H9 (cell line): ENCODE measurements at regions not wholly inside any gene's neighbourhood (a gene's known extent, or its start where the extent isn't known, plus 50 kb on each side); places are given as distances from the start of the nearest gene placed in this dataset.
A peak's percentile ranks its signal among the peaks of the same experiment; 100 is the strongest.

ENCODE experiments used
- DNase-seq: peaks from one replicate; pipeline ENCODE4 v3.0.0-alpha.2; 2017
- H2AFZ ChIP-seq: one replicate; pipeline ENCODE4 v1.6.1; 2013; ENCODE audit warnings: mild to moderate bottlenecking, low read length, control low read depth, moderate library complexity
- H2AK5ac ChIP-seq: 2 replicates; pipeline ENCODE4 v1.6.1; 2013; ENCODE audit warnings: low read length, control low read depth, mixed read lengths; ENCODE audit not compliant: insufficient read length
- H2BK120ac ChIP-seq: one replicate; pipeline ENCODE4 v1.6.1; 2013; ENCODE audit warnings: low read depth, mild to moderate bottlenecking, low read length, control low read depth, inconsistent platforms; ENCODE audit not compliant: poor library complexity, severe bottlenecking
- H2BK12ac ChIP-seq: 2 replicates; pipeline ENCODE4 v1.6.1; 2013; ENCODE audit warnings: low read length, control low read depth, mixed read lengths, low read depth; ENCODE audit not compliant: insufficient read length
- H2BK15ac ChIP-seq: 2 replicates; pipeline ENCODE4 v1.6.1; 2013; ENCODE audit warnings: low read depth, low read length, control low read depth
- H2BK20ac ChIP-seq: one replicate; pipeline ENCODE4 v1.6.1; 2013; ENCODE audit warnings: low read depth, mild to moderate bottlenecking, low read length, control low read depth, inconsistent platforms; ENCODE audit not compliant: poor library complexity, severe bottlenecking
- H2BK5ac ChIP-seq: 2 replicates; pipeline ENCODE4 v1.6.1; 2013; ENCODE audit warnings: low read length, control low read depth, mixed read lengths; ENCODE audit not compliant: insufficient read length
- H3K14ac ChIP-seq: 2 replicates; pipeline ENCODE4 v1.6.1; 2013; ENCODE audit warnings: low read length, control low read depth; ENCODE audit not compliant: insufficient read depth
- H3K18ac ChIP-seq: 2 replicates; pipeline ENCODE4 v1.6.1; 2013; ENCODE audit warnings: low read depth, mild to moderate bottlenecking, mixed read lengths, low read length, control low read depth; ENCODE audit not compliant: insufficient read length
- H3K23ac ChIP-seq: 2 replicates; pipeline ENCODE4 v1.6.1; 2013; ENCODE audit warnings: low read length, control low read depth, mixed read lengths, low read depth; ENCODE audit not compliant: insufficient read length
- H3K23me2 ChIP-seq: 2 replicates; pipeline ENCODE4 v1.6.1; 2013; ENCODE audit warnings: low read depth, mild to moderate bottlenecking, mixed read lengths, low read length, control low read depth; ENCODE audit not compliant: insufficient read length, poor library complexity, severe bottlenecking
- H3K27ac ChIP-seq: 2 replicates; pipeline ENCODE4 v1.5.1; 2013; ENCODE audit warnings: low read length, control low read depth, mixed read lengths, low read depth; ENCODE audit not compliant: insufficient read length
- H3K27me3 ChIP-seq: 2 replicates; pipeline ENCODE4 v1.6.1; 2013; ENCODE audit warnings: low read length, control low read depth, inconsistent platforms; ENCODE audit not compliant: insufficient read depth
- H3K4ac ChIP-seq: 2 replicates; pipeline ENCODE4 v1.6.1; 2013; ENCODE audit warnings: low read depth, mild to moderate bottlenecking, control low read depth, inconsistent platforms, low read length, moderate library complexity
- H3K4me1 ChIP-seq: 2 replicates; pipeline ENCODE4 v1.6.1; 2013; ENCODE audit warnings: low read length, control low read depth, inconsistent platforms; ENCODE audit not compliant: insufficient read depth
- H3K4me2 ChIP-seq: 2 replicates; pipeline ENCODE4 v1.6.1; 2013; ENCODE audit warnings: low read length, control low read depth, mixed read lengths; ENCODE audit not compliant: insufficient read length, insufficient read depth
- H3K56ac ChIP-seq: 2 replicates; pipeline ENCODE4 v1.6.1; 2013; ENCODE audit warnings: low read depth, mild to moderate bottlenecking, mixed read lengths, low read length, control low read depth; ENCODE audit not compliant: insufficient read length
- H3K79me1 ChIP-seq: 2 replicates; pipeline ENCODE4 v1.6.1; 2013; ENCODE audit warnings: low read depth, mild to moderate bottlenecking, moderate library complexity, low read length, control low read depth, inconsistent platforms; ENCODE audit not compliant: insufficient read depth, poor library complexity, severe bottlenecking
- H3K79me2 ChIP-seq: 2 replicates; pipeline ENCODE4 v1.6.1; 2013; ENCODE audit warnings: low read length, control low read depth, inconsistent platforms; ENCODE audit not compliant: insufficient read depth
- H3K9ac ChIP-seq: 2 replicates; pipeline ENCODE4 v1.6.1; 2013; ENCODE audit warnings: low read length, control low read depth, mixed read lengths; ENCODE audit not compliant: insufficient read length; ENCODE audit errors: extremely low read depth
- H3K9me3 ChIP-seq: one replicate; pipeline ENCODE4 v1.6.1; 2013; ENCODE audit warnings: low read depth, low read length, inconsistent platforms; ENCODE audit not compliant: control insufficient read depth
- H3T11ph ChIP-seq: one replicate; pipeline ENCODE4 v1.6.1; 2013; ENCODE audit warnings: mild to moderate bottlenecking, low read length, control low read depth, inconsistent platforms
- H4K20me1 ChIP-seq: one replicate; pipeline ENCODE4 v1.6.1; 2013; ENCODE audit not compliant: control insufficient read depth, insufficient read length, insufficient read depth
- H4K5ac ChIP-seq: 2 replicates; pipeline ENCODE4 v1.6.1; 2013; ENCODE audit warnings: low read depth, mild to moderate bottlenecking, mixed read lengths, low read length, control low read depth; ENCODE audit not compliant: insufficient read length
- H4K8ac ChIP-seq: replicated peaks from 2 replicates; pipeline ENCODE4 v1.6.1; 2013; ENCODE audit warnings: low read length, control low read depth, mixed read lengths, low read depth; ENCODE audit not compliant: insufficient read length
- H4K91ac ChIP-seq: 2 replicates; pipeline ENCODE4 v1.6.1; 2013; ENCODE audit warnings: low read depth, mild to moderate bottlenecking, moderate library complexity, mixed read lengths, low read length, control low read depth; ENCODE audit not compliant: insufficient read length
- H3K27ac Mint-ChIP-seq, 3 experiments: 2 replicates in 2 of 3; 3 replicates in 1 of 3; pipeline ENCODE4 v1.8.0; 2020 to 2021; ENCODE audit warnings: mixed read lengths in 3 of 3, mild to moderate bottlenecking in 1 of 3, moderate library complexity in 1 of 3
- H3K27me3 Mint-ChIP-seq: 2 replicates; pipeline ENCODE4 v1.8.0; 2021; ENCODE audit warnings: low read depth, mild to moderate bottlenecking, moderate library complexity, mixed read lengths
- H3K36me3 Mint-ChIP-seq, 3 experiments: 2 replicates in 2 of 3; 3 replicates in 1 of 3; pipeline ENCODE4 v1.8.0; 2020 to 2021; ENCODE audit warnings: low read depth in 3 of 3, mixed read lengths in 3 of 3; ENCODE audit not compliant: insufficient read depth in 1 of 3
- H3K4me1 Mint-ChIP-seq, 2 experiments: 2 replicates each; pipeline ENCODE4 v1.8.0; 2020; ENCODE audit warnings: mixed read lengths in 2 of 2
- H3K4me3 Mint-ChIP-seq, 2 experiments: 2 replicates in 1 of 2; 3 replicates in 1 of 2; pipeline ENCODE4 v1.8.0; 2020 to 2021; ENCODE audit warnings: mild to moderate bottlenecking in 2 of 2, mixed read lengths in 2 of 2, moderate library complexity in 1 of 2
- H3K9me3 Mint-ChIP-seq, 2 experiments: 2 replicates in 1 of 2; 3 replicates in 1 of 2; pipeline ENCODE4 v1.8.0; 2020; ENCODE audit warnings: mild to moderate bottlenecking in 2 of 2, mixed read lengths in 2 of 2, moderate library complexity in 1 of 2
- WGBS: extraction: QIAGEN DNeasy Blood & Tissue Kit; methylation state at CpG from one replicate; pipeline ENCODE4 v1.1.7; 2013; ENCODE audit warnings: missing lambda C conversion rate, low lambda C conversion rate, mixed read lengths; ENCODE audit not compliant: insufficient read length; ENCODE audit errors: extremely low coverage; 5-methylcytosine and 5-hydroxymethylcytosine counted together
- TF ChIP-seq, protein P1 (sequence below): fragments of 200-600 bp; sonication (generic); conservative IDR thresholded peaks from 3 replicates; pipeline ENCODE4 v1.8.0; 2021; ENCODE audit warnings: antibody characterized with exemption, mild to moderate bottlenecking

DNA sequence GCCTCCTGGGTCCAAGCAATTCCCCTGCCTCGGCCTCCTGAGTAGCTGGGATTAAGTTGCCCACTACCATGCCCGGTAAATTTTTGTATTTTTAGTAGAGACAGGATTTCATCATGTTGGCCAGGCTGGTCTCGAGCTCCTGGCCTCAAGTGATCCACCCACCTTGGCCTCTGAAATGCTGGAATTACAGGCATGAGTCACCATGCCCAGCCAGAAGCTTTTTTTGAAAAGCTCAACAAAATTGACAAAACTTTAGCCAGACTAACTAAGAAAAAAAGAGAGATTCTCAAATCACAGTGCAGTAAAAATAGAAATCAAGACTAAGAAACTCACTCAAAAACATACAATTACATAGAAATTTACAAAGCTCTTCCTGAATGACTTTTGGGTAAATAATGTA lies 420.6 kb downstream of the COL12A1 start:
- WGBS = no CpG with 5 or more reads among the region's 3 CpGs

More for the DNA sequence above, 420.6 kb downstream of the COL12A1 start:
- Histone ChIP-seq H3K14ac (no peak overlapping the region), H3K4me2 (no peak overlapping the region), H3K23me2 (no peaks in the 10 kb centered on the region), H2BK12ac (no peak overlapping the region), H2AFZ (no peak overlapping the region), H4K20me1 (no peaks in the 10 kb centered on the region), H3T11ph (no peak overlapping the region), H3K9ac (no peak overlapping the region), H3K79me1 (no peaks in the 10 kb centered on the region), H4K91ac (no peak overlapping the region), H3K79me2 (no peaks in the 10 kb centered on the region), H2BK15ac (no peak overlapping the region), H3K27ac (no peak overlapping the region), H4K8ac (no peak overlapping the region), H3K4me1 (no peaks in the 10 kb centered on the region), H3K18ac (no peak overlapping the region), H3K9me3 (no peaks in the 10 kb centered on the region), H3K4ac (no peak overlapping the region), H2BK5ac (no peak overlapping the region), H4K5ac (no peak overlapping the region), H3K56ac (no peak overlapping the region), H2BK20ac (no peak overlapping the region), H3K27me3 (no peaks in the 10 kb centered on the region), H2AK5ac (no peak overlapping the region), H3K23ac (no peak overlapping the region), H2BK120ac (no peak overlapping the region)
- peaks cover 0 to 6% of the 10 kb centered on the region in 2 experiments; a peak in 4 of 5 replicates for H3K9me3 Mint-ChIP-seq
- H3K27me3 Mint-ChIP-seq = no peaks in the 10 kb centered on the region
- TF ChIP-seq, protein P1, sequence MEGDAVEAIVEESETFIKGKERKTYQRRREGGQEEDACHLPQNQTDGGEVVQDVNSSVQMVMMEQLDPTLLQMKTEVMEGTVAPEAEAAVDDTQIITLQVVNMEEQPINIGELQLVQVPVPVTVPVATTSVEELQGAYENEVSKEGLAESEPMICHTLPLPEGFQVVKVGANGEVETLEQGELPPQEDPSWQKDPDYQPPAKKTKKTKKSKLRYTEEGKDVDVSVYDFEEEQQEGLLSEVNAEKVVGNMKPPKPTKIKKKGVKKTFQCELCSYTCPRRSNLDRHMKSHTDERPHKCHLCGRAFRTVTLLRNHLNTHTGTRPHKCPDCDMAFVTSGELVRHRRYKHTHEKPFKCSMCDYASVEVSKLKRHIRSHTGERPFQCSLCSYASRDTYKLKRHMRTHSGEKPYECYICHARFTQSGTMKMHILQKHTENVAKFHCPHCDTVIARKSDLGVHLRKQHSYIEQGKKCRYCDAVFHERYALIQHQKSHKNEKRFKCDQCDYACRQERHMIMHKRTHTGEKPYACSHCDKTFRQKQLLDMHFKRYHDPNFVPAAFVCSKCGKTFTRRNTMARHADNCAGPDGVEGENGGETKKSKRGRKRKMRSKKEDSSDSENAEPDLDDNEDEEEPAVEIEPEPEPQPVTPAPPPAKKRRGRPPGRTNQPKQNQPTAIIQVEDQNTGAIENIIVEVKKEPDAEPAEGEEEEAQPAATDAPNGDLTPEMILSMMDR = no peak
- DNase-seq = no peak
- H3K4me3 Mint-ChIP-seq = no peak overlapping the region
- peak overlapping the region in 1 of 3 experiments; percentile 11; a peak in 1 of 7 replicates for H3K27ac Mint-ChIP-seq
- H3K36me3 Mint-ChIP-seq = no peaks in the 10 kb centered on the region; a peak in 1 of 7 replicates
- no peaks in the 10 kb centered on the region for H3K4me1 Mint-ChIP-seq
